ENCODE measurements at regions not wholly inside any gene's neighbourhood (a gene's known extent, or its start where the extent isn't known, plus 50 kb on each side); places are given as distances from the start of the nearest gene placed in this dataset.

DNA sequence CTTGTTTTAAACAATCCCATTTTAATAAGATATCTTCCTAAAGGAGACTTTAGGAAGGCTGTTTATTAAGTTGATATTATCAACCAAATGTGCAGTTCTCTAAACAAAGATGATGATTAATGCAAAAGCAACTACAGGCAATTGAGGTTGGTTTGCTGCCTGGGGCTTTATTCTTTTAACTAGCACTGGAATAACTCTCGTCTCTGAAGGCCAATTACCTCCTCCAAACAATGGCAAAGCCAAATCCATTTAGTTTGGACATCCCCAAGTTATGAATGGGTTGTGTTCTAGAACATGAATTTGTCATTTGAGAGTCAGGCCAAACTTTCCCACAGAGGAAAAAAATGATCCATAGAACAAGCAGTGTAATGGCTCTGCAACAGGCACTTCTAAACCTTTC lies 114.1 kb downstream of the SLC16A9 start:
- FAIRE-seq, result no peak

DNA sequence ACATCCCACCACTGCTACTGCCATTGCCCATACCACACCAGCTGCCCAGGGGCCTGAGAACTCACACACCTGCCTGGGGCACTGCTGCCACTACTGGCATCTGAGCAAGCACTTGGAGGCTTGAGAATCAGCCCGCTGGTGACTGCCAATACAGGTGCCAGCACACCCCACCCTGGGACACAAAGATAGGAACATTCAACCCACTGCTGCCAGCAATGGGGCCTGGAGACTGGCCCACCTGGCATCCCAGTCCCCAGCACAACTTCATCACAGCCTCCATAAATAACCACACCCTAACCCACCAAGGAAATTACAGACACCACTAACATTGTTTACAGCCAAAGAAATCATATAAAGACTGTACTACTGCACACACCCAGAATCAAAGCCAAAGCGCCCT lies 115.9 kb downstream of the SLC16A9 start:
- intact Hi-C loops (cut with DNase I), result no loop called here
- no peak for TF ChIP-seq CTCF (IDR thresholded peaks at IDR 0.05; ENCODE audit: borderline replicate concordance, extremely low read depth, insufficient read depth)
- H3K27ac ChIP-seq (ENCODE audit: low read depth in 2 of 2, low read length in 2 of 2), result no peak overlapping the region
- no peak overlapping the region for H3K9ac ChIP-seq (ENCODE audit: low read length in 3 of 3)
- FAIRE-seq (no peak), DNase-seq (no peak)
- H3K4me1 ChIP-seq (ENCODE audit: control insufficient read depth in 2 of 3, insufficient read depth in 2 of 3, low read depth in 1 of 3, low read length in 3 of 3), result no peaks in the 10 kb centered on the region
- no peaks in the 10 kb centered on the region for H3K9me3 ChIP-seq (ENCODE audit: control insufficient read depth in 2 of 3, insufficient read depth in 1 of 3, low read length in 3 of 3)
- no peaks in the 10 kb centered on the region for H3K27me3 ChIP-seq (ENCODE audit: control insufficient read depth, insufficient read depth, low read length)
- H3K36me3 ChIP-seq (ENCODE audit: control insufficient read depth in 2 of 3, insufficient read depth in 3 of 3, low read length in 3 of 3), result no peaks in the 10 kb centered on the region
- no peak overlapping the region for H3K4me3 ChIP-seq (ENCODE audit: low read length in 3 of 3)

More for the DNA sequence above, 114.1 kb downstream of the SLC16A9 start:
- no peak for TF ChIP-seq CTCF (IDR thresholded peaks at IDR 0.05; ENCODE audit: borderline replicate concordance, extremely low read depth, insufficient read depth)
- H3K36me3 ChIP-seq (ENCODE audit: control insufficient read depth in 2 of 3, insufficient read depth in 3 of 3, low read length in 3 of 3), result no peaks in the 10 kb centered on the region
- no peak overlapping the region for H3K9ac ChIP-seq (ENCODE audit: low read length in 3 of 3)
- H3K27ac ChIP-seq (ENCODE audit: low read depth in 2 of 2, low read length in 2 of 2), result no peak overlapping the region
- H3K4me3 ChIP-seq (ENCODE audit: low read length in 3 of 3), result no peak overlapping the region
- no peaks in the 10 kb centered on the region for H3K4me1 ChIP-seq (ENCODE audit: control insufficient read depth in 2 of 3, insufficient read depth in 2 of 3, low read depth in 1 of 3, low read length in 3 of 3)
- no peak for DNase-seq
- H3K9me3 ChIP-seq (ENCODE audit: control insufficient read depth in 2 of 3, insufficient read depth in 1 of 3, low read length in 3 of 3), result no peaks in the 10 kb centered on the region
- H3K27me3 ChIP-seq (ENCODE audit: control insufficient read depth, insufficient read depth, low read length), result no peaks in the 10 kb centered on the region
- intact Hi-C loops (cut with DNase I), result no loop called here

DNA sequence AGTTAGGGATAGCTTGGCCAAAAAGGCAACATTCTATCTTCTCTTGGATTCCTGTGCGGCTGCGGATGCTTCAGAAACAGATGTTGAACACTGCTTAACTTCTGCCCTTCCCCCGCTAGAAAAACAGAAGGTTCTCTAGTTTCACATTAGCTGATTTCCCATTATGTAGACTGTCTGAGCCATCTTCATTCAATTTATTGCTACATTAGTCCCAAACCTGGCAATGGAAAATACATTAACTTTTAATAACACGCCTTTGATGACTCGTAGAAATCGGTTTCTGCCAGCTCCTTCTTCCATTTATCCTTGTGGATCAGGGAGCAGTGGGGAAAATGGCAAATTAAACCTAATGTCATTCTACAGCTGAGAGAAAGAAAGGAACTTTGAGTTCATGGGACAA lies 119.9 kb downstream of the SLC16A9 start:
- H3K9me3 ChIP-seq (ENCODE audit: control insufficient read depth in 2 of 3, insufficient read depth in 1 of 3, low read length in 3 of 3), result no peaks in the 10 kb centered on the region
- no peaks in the 10 kb centered on the region for H3K36me3 ChIP-seq (ENCODE audit: control insufficient read depth in 2 of 3, insufficient read depth in 3 of 3, low read length in 3 of 3)
- H3K27me3 ChIP-seq (ENCODE audit: control insufficient read depth, insufficient read depth, low read length), result no peaks in the 10 kb centered on the region
- no peak for TF ChIP-seq CTCF (IDR thresholded peaks at IDR 0.05; ENCODE audit: borderline replicate concordance, extremely low read depth, insufficient read depth)
- no peak overlapping the region for H3K27ac ChIP-seq (ENCODE audit: low read depth in 2 of 2, low read length in 2 of 2)
- no peak for FAIRE-seq
- peak in 2 of 5 donors; percentile 16 to 34 for DNase-seq
- H3K4me3 ChIP-seq (ENCODE audit: low read length in 3 of 3), result no peak overlapping the region
- intact Hi-C loops (cut with DNase I), result no loop called here
- no peak overlapping the region for H3K9ac ChIP-seq (ENCODE audit: low read length in 3 of 3)
- no peaks in the 10 kb centered on the region for H3K4me1 ChIP-seq (ENCODE audit: control insufficient read depth in 2 of 3, insufficient read depth in 2 of 3, low read depth in 1 of 3, low read length in 3 of 3)

DNA sequence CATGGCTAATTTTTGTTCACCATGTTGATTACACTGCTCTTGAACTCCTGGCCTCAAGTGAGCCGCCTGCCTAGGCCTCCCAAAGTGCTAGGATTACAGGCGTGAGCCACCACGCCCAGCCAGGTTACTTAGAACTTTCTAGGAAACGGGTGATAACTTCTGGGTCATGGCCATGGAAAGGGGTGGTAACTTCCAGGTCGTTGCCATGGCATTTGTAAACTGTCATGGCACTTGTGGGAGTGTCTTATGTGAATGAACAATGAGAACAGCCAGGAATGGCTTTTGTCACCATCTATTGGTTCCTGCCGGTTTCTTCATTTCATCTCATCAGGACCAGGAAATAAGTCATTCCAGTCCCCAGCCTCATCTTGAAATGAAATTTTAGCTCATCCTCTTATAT lies 120.9 kb downstream of the SLC16A9 start:
- no peak for DNase-seq
- FAIRE-seq, result no peak
- Histone ChIP-seq H3K36me3 (ENCODE audit: control insufficient read depth in 2 of 3, insufficient read depth in 3 of 3, low read length in 3 of 3) (no peaks in the 10 kb centered on the region), H3K4me1 (ENCODE audit: control insufficient read depth in 2 of 3, insufficient read depth in 2 of 3, low read depth in 1 of 3, low read length in 3 of 3) (no peaks in the 10 kb centered on the region), H3K27me3 (ENCODE audit: control insufficient read depth, insufficient read depth, low read length) (no peaks in the 10 kb centered on the region), H3K9me3 (ENCODE audit: control insufficient read depth in 2 of 3, insufficient read depth in 1 of 3, low read length in 3 of 3) (no peaks in the 10 kb centered on the region), H3K9ac (ENCODE audit: low read length in 3 of 3) (no peak overlapping the region), H3K27ac (ENCODE audit: low read depth in 2 of 2, low read length in 2 of 2) (no peak overlapping the region), H3K4me3 (ENCODE audit: low read length in 3 of 3) (no peak overlapping the region)
- no peak for TF ChIP-seq CTCF (IDR thresholded peaks at IDR 0.05; ENCODE audit: borderline replicate concordance, extremely low read depth, insufficient read depth)
- intact Hi-C loops (cut with DNase I), result no loop called here
